Smooth muscle cell (in vitro differentiated cells): ENCODE measurements at regions not wholly inside any gene's neighbourhood (a gene's known extent, or its start where the extent isn't known, plus 50 kb on each side); places are given as distances from the start of the nearest gene placed in this dataset.
"Not testable (repeated sequence)": the region's sequence is repeated elsewhere in the genome, so short reads cannot be mapped to it uniquely, and the experiment has no call there.

ENCODE experiments used
- DNase-seq: peaks from one replicate; lab custom pipeline; 2025; ENCODE audit not compliant: unreplicated experiment; lab: John Stamatoyannopoulos, UW
- H2AFZ ChIP-seq: fragments of 200-600 bp; sonication (generic); 2 replicates; pipeline ENCODE4 v1.6.0; 2016; ENCODE audit warnings: antibody characterized with exemption, low read depth, mild to moderate bottlenecking
- H3F3A ChIP-seq: fragments of 200-600 bp; sonication (generic); 2 replicates; pipeline ENCODE4 v1.6.0; 2017; ENCODE audit warnings: antibody characterized with exemption, low read depth
- H3K27ac ChIP-seq: fragments of 200-600 bp; sonication (generic); 2 replicates; pipeline ENCODE4 v1.5.1; 2016; ENCODE audit warnings: low read depth, mild to moderate bottlenecking
- H3K27me3 ChIP-seq: fragments of 200-600 bp; sonication (generic); 2 replicates; pipeline ENCODE4 v1.6.1; 2016; ENCODE audit warnings: low read depth, mild to moderate bottlenecking
- H3K36me3 ChIP-seq: fragments of 200-600 bp; sonication (generic); 2 replicates; pipeline ENCODE4 v1.5.1; 2016; ENCODE audit warnings: low read depth
- H3K4me1 ChIP-seq: fragments of 200-600 bp; sonication (generic); 2 replicates; pipeline ENCODE4 v1.5.1; 2016; ENCODE audit warnings: low read depth
- H3K4me2 ChIP-seq: fragments of 200-600 bp; sonication (generic); 2 replicates; pipeline ENCODE4 v1.6.0; 2016; ENCODE audit warnings: mild to moderate bottlenecking
- H3K4me3 ChIP-seq: fragments of 200-600 bp; sonication (generic); 2 replicates; pipeline ENCODE4 v1.5.1; 2016; ENCODE audit warnings: mild to moderate bottlenecking
- H3K79me2 ChIP-seq: fragments of 200-600 bp; sonication (generic); 2 replicates; pipeline ENCODE4 v1.6.0; 2016; ENCODE audit warnings: low read depth, mild to moderate bottlenecking
- H3K9ac ChIP-seq: fragments of 200-600 bp; sonication (generic); 2 replicates; pipeline ENCODE4 v1.6.0; 2016; ENCODE audit warnings: low read depth
- H3K9me3 ChIP-seq: fragments of 200-600 bp; sonication (generic); replicated peaks from 2 replicates; pipeline ENCODE4 v1.5.1; 2016; ENCODE audit warnings: low read depth
- H4K20me1 ChIP-seq: fragments of 200-600 bp; sonication (generic); 2 replicates; pipeline ENCODE4 v1.6.0; 2016; ENCODE audit warnings: low read depth
- WGBS: methylation state at CpG from one replicate; pipeline ENCODE4 v1.1.7; 2016; ENCODE audit warnings: low lambda C conversion rate; 5-methylcytosine and 5-hydroxymethylcytosine counted together
- TF ChIP-seq, protein P1 (sequence below): fragments of 200-600 bp; sonication (generic); IDR thresholded peaks from 2 replicates; pipeline ENCODE4 v1.5.1; 2017; ENCODE audit warnings: borderline replicate concordance, mild to moderate bottlenecking, antibody characterized with exemption; ENCODE audit not compliant: insufficient read depth, poor library complexity, severe bottlenecking

GRCh38 chr5:21341203-21341947, 1353.4 kb upstream of the CDH18 start:
- H3K4me1 ChIP-seq, H3F3A ChIP-seq, H3K4me2 ChIP-seq, H2AFZ ChIP-seq, DNase-seq, H3K9ac ChIP-seq, H3K27ac ChIP-seq, H3K9me3 ChIP-seq, H3K36me3 ChIP-seq, H4K20me1 ChIP-seq, H3K27me3 ChIP-seq, H3K79me2 ChIP-seq: not testable (repeated sequence)
- peak overlapping the region; percentile 45 for H3K4me3 ChIP-seq
- WGBS: 42% methylated on average over 8 of the region's 68 CpGs
- TF ChIP-seq, protein P1, sequence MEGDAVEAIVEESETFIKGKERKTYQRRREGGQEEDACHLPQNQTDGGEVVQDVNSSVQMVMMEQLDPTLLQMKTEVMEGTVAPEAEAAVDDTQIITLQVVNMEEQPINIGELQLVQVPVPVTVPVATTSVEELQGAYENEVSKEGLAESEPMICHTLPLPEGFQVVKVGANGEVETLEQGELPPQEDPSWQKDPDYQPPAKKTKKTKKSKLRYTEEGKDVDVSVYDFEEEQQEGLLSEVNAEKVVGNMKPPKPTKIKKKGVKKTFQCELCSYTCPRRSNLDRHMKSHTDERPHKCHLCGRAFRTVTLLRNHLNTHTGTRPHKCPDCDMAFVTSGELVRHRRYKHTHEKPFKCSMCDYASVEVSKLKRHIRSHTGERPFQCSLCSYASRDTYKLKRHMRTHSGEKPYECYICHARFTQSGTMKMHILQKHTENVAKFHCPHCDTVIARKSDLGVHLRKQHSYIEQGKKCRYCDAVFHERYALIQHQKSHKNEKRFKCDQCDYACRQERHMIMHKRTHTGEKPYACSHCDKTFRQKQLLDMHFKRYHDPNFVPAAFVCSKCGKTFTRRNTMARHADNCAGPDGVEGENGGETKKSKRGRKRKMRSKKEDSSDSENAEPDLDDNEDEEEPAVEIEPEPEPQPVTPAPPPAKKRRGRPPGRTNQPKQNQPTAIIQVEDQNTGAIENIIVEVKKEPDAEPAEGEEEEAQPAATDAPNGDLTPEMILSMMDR: peak; percentile 40

GRCh38 chr5:21340233-21340632, 1352.2 kb upstream of the CDH18 start:
- H3K27me3 ChIP-seq, DNase-seq: not testable (repeated sequence)
- 91% methylated on average over 3 of the region's 3 CpGs for WGBS

GRCh38 chr5:21336478-21336877, 1348.5 kb upstream of the CDH18 start:
- not testable (repeated sequence) for H3K9ac ChIP-seq, H2AFZ ChIP-seq

More at GRCh38 chr5:21340233-21340632, 1352.2 kb upstream of the CDH18 start:
- H3K9me3 ChIP-seq, H3K9ac ChIP-seq, H4K20me1 ChIP-seq, H3K4me3 ChIP-seq, H3K27ac ChIP-seq, H3K79me2 ChIP-seq, H3K36me3 ChIP-seq, H3F3A ChIP-seq, H3K4me2 ChIP-seq, H3K4me1 ChIP-seq, H2AFZ ChIP-seq: not testable (repeated sequence)

DNA sequence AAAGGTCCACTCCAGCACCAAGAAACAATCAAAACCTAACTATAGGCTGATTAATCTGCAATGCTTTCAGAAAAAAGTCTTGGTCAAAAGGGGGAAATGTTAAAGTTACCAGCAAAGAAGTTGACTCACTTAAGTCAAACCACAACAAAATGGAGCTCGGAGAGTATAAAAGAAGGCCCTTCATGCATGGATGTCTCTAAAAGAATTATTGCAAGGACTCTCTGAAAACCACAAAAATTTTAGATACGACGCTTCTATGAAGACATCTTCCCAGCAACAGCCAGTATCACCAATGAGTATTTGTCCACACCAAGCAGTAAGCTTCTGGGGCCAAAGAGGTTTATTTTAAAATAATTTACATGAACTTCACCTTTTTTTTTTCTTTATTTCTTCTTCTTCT, 1327.4 kb upstream of the CDH18 start:
- not testable (repeated sequence) for H3K36me3 ChIP-seq, H3F3A ChIP-seq, H3K27ac ChIP-seq, H2AFZ ChIP-seq, H3K9ac ChIP-seq, H3K79me2 ChIP-seq, H3K9me3 ChIP-seq, DNase-seq, H3K4me1 ChIP-seq, H3K4me2 ChIP-seq, H4K20me1 ChIP-seq, H3K4me3 ChIP-seq, H3K27me3 ChIP-seq
- WGBS: 86% methylated on average over 3 of the region's 3 CpGs

More at GRCh38 chr5:21336478-21336877, 1348.5 kb upstream of the CDH18 start:
- not testable (repeated sequence) for H3K79me2 ChIP-seq, H3K4me3 ChIP-seq, H3K9me3 ChIP-seq, H3K4me1 ChIP-seq, H4K20me1 ChIP-seq, H3K27ac ChIP-seq, H3K4me2 ChIP-seq, H3F3A ChIP-seq, DNase-seq, H3K27me3 ChIP-seq, H3K36me3 ChIP-seq
- WGBS: 25% methylated on average over 1 of the region's 1 CpG

GRCh38 chr5:21301205-21301604, 1313.2 kb upstream of the CDH18 start:
- not testable (repeated sequence) for H3K27me3 ChIP-seq, H4K20me1 ChIP-seq, H3K79me2 ChIP-seq, H3K36me3 ChIP-seq, H3K27ac ChIP-seq, H3K9ac ChIP-seq, H3K4me1 ChIP-seq, H3K9me3 ChIP-seq, H3K4me3 ChIP-seq, DNase-seq, H2AFZ ChIP-seq, H3K4me2 ChIP-seq, H3F3A ChIP-seq

GRCh38 chr5:21274361-21274760, 1286.4 kb upstream of the CDH18 start:
- not testable (repeated sequence) for H4K20me1 ChIP-seq, DNase-seq, H2AFZ ChIP-seq, H3K4me1 ChIP-seq, H3K9me3 ChIP-seq, H3K27ac ChIP-seq, H3K36me3 ChIP-seq, H3K79me2 ChIP-seq, H3K4me3 ChIP-seq, H3K9ac ChIP-seq, H3K27me3 ChIP-seq, H3K4me2 ChIP-seq, H3F3A ChIP-seq
- 89% methylated on average over 2 of the region's 2 CpGs for WGBS
